Heart right ventricle (tissue), 16 donors: ENCODE measurements at regions not wholly inside any gene's neighbourhood (a gene's known extent, or its start where the extent isn't known, plus 50 kb on each side); places are given as distances from the start of the nearest gene placed in this dataset.

Experiments used
- ATAC-seq, 8 donors: fragments of 200-7000 bp; cut with Tn5 transposase; one replicate each; pipeline ENCODE4 v1.9.1; 2020; ENCODE audit warnings: mild to moderate bottlenecking in 8 of 8, moderate library complexity in 8 of 8, moderate number of reproducible peaks in 1 of 8
- DNase-seq, 2 donors: peaks; one replicate each; pipeline ENCODE4 v3.0.0-alpha.2; 2020
- H3K27ac ChIP-seq, 10 donors: fragments of 200-600 bp; sonication (generic) in 2 of 10; one replicate each; pipeline versions ENCODE4 v1.5.0 to v1.8.0; 2020 to 2022; ENCODE audit warnings: mild to moderate bottlenecking in 3 of 10
- H3K27me3 ChIP-seq, 7 donors: fragments of 200-600 bp; one replicate each; pipeline ENCODE4 v1.8.0; 2021 to 2022; ENCODE audit warnings: mild to moderate bottlenecking in 2 of 7
- H3K36me3 ChIP-seq, 9 donors: fragments of 200-600 bp; sonication (generic) in 1 of 9; one replicate each; pipeline versions ENCODE4 v1.5.0 to v1.8.0; 2020 to 2022; ENCODE audit warnings: mild to moderate bottlenecking in 2 of 9
- H3K4me1 ChIP-seq, 9 donors: fragments of 200-600 bp; sonication (generic) in 1 of 9; one replicate each; pipeline versions ENCODE4 v1.5.0 to v1.8.0; 2020 to 2022; ENCODE audit warnings: mild to moderate bottlenecking in 4 of 9
- H3K4me3 ChIP-seq, 10 donors: fragments of 200-600 bp; sonication (generic) in 2 of 10; one replicate each; pipeline versions ENCODE4 v1.5.0 to v1.8.0; 2020 to 2022; ENCODE audit warnings: mild to moderate bottlenecking in 7 of 10, moderate library complexity in 2 of 10
- H3K9me3 ChIP-seq, 11 donors: fragments of 200-600 bp in 10 of 11; sonication (generic) in 2 of 11; one replicate each; pipeline versions ENCODE4 v1.5.0 to v1.8.0; 2013 to 2022; ENCODE audit warnings: mild to moderate bottlenecking in 2 of 11, control low read depth in 1 of 11, moderate library complexity in 1 of 11
- WGBS, 2 donors: extraction: QIAGEN DNeasy Blood & Tissue Kit; methylation state at CpG; one replicate each; pipeline ENCODE4 v1.1.7; 2013; ENCODE audit warnings: inconsistent platforms in 1 of 2; 5-methylcytosine and 5-hydroxymethylcytosine counted together
- intact Hi-C, 10 donors: fragments of 100-400 bp; cut with DNase I; formaldehyde crosslinking; loops; one replicate each; pipeline versions ENCODE4 v1.11.1 to v1.14.2; 2022
- TF ChIP-seq, protein P1 (sequence below), 9 donors: fragments of 200-600 bp; sonication (generic) in 2 of 9; IDR thresholded peaks; one replicate each; pipeline versions ENCODE4 v1.5.0 to v1.8.0; 2021 to 2022; ENCODE audit warnings: antibody characterized with exemption in 9 of 9, mild to moderate bottlenecking in 5 of 9, moderate library complexity in 1 of 9
- donor health status: Arrhythmogenic right ventricular cardiomyopathy.
- donor health status: ischemic (EF 13 %, LVEDD 7.1; RV severe dilation, severe dysfunction).
- donor health status: healthy with polysubstance abuse.
- donor health status: DM: no; HTN: yes; CAD: no.
- donor health status: DM: no; HTN: no; CAD: no.
- donor health status: ischemic (EF 25% LVEDD 6.9; RV normal size, moderate dysfunction).
- donor health status: ischemic (EF 25% LVEDD 5.7; RV mildly dilated, moderate dysfunction).
- donor health status: healthy.
- donor health status: DM: yes; HTN: yes; CAD: no.
- donor health status: Ischemic cardiomyopathy.
- donor health status: ischemic (EF 35%, LVEDD 5.7; RV mildly dilated, moderate dysfunction).
- donor health status: nonischemic (EF 11% LVEDD 7.7; RV severe dilation, severe dysfunction).
- donor health status: DM: yes; HTN: yes; CAD: no.
- donor health status: PGD.
- donor health status: ischemic (EF 29% LVEDD 5.4; RV normal size, mild dysfunction).
- donor health status: nonischemic (EF 23%, LVEDD 6.1; RV moderate dilation, normal function).

DNA sequence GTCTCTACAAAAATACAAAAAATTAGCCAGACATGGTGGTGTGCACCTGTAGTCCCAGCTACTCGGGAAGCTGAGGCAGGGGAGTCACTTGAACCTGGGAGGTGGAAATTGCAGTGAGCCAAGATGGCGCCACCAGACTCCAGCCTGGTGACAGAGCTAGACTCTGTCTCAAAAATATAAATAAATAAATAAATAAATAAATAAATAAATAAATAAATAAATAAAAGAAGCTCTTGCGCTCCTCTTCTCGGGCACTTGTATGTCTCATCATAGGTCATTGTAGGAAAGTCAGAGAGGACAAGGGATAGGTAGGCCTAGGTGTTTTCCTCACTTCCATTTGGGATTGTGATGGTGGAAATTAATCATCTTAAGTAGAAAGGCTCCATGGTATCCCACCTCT lies 252.8 kb downstream of the PIK3R1 start:
- Histone ChIP-seq H3K9me3 (peaks cover 0 to 7% (median 0%) of the 10 kb centered on the region in 11 donors), H3K4me1 (no peaks in the 10 kb centered on the region), H3K27me3 (no peaks in the 10 kb centered on the region), H3K4me3 (no peak overlapping the region), H3K36me3 (no peaks in the 10 kb centered on the region), H3K27ac (no peak overlapping the region)
- TF ChIP-seq, protein P1, sequence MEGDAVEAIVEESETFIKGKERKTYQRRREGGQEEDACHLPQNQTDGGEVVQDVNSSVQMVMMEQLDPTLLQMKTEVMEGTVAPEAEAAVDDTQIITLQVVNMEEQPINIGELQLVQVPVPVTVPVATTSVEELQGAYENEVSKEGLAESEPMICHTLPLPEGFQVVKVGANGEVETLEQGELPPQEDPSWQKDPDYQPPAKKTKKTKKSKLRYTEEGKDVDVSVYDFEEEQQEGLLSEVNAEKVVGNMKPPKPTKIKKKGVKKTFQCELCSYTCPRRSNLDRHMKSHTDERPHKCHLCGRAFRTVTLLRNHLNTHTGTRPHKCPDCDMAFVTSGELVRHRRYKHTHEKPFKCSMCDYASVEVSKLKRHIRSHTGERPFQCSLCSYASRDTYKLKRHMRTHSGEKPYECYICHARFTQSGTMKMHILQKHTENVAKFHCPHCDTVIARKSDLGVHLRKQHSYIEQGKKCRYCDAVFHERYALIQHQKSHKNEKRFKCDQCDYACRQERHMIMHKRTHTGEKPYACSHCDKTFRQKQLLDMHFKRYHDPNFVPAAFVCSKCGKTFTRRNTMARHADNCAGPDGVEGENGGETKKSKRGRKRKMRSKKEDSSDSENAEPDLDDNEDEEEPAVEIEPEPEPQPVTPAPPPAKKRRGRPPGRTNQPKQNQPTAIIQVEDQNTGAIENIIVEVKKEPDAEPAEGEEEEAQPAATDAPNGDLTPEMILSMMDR (IDR thresholded peaks at IDR 0.05), result no peak
- intact Hi-C loops, result loop anchor here in 5 of 10 donors (10.0 kb wide), 2 partner anchors 496 to 1224 kb away; no protein-coding TSS in a partner anchor
- DNase-seq (no peak), ATAC-seq (no peak)
- 96 to 99% methylated on average over 4 of the region's 4 CpGs for WGBS, 2 donors

DNA sequence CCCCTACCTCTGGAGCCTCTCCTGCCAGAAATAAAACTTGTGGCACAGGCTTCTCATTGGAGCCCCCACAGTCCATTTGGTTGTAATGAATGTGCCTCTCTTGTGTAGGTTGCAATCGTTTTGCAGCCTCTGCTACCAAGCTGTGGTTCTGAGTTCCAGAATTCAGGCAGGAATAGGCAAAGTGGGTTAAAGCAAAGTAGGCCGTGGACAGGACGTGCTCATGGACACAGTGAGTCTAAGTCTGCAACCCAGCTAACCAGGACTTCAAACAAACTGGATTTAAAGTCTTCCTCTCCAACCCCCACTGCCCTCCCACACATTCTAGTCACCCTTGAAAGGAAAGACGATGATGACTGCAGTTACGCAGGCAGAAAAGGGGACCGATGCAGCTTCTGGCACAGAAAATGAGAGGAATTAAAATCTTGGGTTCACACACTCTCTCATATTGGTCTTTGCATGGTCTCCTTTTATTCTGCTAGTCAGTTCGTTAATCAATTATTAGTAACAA lies 260.0 kb downstream of the PIK3R1 start:
- Histone ChIP-seq H3K4me3 (no peak overlapping the region), H3K9me3 (no peaks in the 10 kb centered on the region), H3K36me3 (no peaks in the 10 kb centered on the region), H3K27me3 (no peaks in the 10 kb centered on the region), H3K27ac (no peak overlapping the region), H3K4me1 (peaks cover 0 to 25% (median 7%) of the 10 kb centered on the region in 9 donors)
- no peak for ATAC-seq
- 92 to 93% methylated on average over 7 of the region's 7 CpGs for WGBS, 2 donors
- TF ChIP-seq, protein P1 (IDR thresholded peaks at IDR 0.05), result no peak
- DNase-seq, result no peak
- intact Hi-C loops, result no loop called here

DNA sequence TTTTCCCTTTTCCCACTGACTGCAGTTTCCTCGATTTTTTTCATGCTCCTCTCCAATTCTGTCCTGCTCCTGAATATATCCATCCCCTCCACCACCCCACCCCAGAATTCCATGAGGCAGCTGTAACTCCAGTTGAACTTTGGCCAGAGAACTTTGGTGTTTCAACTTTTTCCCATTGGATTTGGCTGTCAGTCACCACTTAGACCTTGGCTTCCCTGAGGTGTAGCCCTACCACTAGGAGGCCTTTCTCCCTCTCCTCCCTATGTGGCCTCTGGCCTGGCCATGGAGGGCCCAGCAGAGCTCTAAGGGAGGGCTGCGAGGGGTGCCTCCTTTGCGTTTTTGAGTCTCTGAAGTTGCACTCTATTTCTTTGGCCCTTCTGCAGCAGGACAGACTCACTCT lies 261.3 kb downstream of the PIK3R1 start:
- WGBS, 2 donors, result 77 to 79% methylated on average over 3 of the region's 3 CpGs
- Histone ChIP-seq H3K9me3 (no peaks in the 10 kb centered on the region), H3K4me3 (no peak overlapping the region), H3K36me3 (no peaks in the 10 kb centered on the region), H3K27me3 (no peaks in the 10 kb centered on the region), H3K27ac (no peak overlapping the region), H3K4me1 (peaks cover 0 to 26% (median 7%) of the 10 kb centered on the region in 9 donors)
- intact Hi-C loops, result loop anchor here in 1 of 10 donors (1.0 kb wide), 1 partner anchor 486 kb away; no protein-coding TSS in a partner anchor
- DNase-seq (no peak), ATAC-seq (no peak)
- TF ChIP-seq, protein P1 (IDR thresholded peaks at IDR 0.05), result peak in 1 of 9 donors; percentile 13

DNA sequence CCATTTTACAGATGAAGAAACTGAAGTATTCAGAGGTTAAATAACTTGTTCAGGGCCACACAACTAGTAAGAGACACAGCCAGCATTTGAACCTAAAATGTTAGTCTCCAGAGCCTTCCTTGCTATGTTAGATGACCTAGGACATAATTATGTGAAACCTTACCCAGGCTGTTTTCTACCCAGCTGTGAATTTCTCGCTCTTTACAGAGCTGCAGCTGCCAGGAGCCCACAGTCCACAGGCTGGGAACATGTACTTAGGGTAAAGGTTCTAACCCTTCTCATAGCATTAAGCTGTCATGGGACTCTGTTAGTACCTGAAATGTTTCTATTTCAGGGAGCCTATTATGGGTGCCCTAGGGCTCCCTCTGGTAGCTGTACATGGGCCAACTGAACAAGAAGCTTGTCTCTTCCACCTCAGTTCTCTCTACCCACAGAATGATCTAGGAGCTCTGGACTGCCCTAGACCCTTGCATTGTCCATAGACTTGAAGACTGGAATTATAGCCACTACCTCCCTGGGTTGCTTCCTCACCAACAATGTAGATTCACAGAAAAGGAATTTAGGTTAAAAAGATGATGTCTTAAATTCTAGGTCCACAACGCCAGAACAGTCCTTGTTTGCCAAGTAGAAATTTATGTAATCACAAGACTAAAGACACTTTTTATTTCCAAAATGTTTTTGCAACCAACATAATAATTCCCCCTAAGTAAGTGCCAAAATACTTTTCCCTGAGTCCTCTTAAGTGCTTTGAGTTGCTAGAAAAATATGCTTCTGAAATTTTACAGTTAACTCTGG lies 262.9 kb downstream of the PIK3R1 start:
- Histone ChIP-seq H3K4me3 (no peak overlapping the region), H3K27ac (peak overlapping the region in 6 of 10 donors; percentile 16 to 60 (median 30)), H3K36me3 (no peaks in the 10 kb centered on the region), H3K27me3 (no peaks in the 10 kb centered on the region), H3K9me3 (no peaks in the 10 kb centered on the region), H3K4me1 (peaks cover 0 to 26% (median 7%) of the 10 kb centered on the region in 9 donors)
- TF ChIP-seq, protein P1 (IDR thresholded peaks at IDR 0.05), result no peak
- WGBS, 2 donors, result 81 to 86% methylated on average over 2 of the region's 2 CpGs
- DNase-seq (no peak), ATAC-seq (peak in 7 of 8 donors; percentile 6 to 56 (median 25))
- intact Hi-C loops, result no loop called here
